ENCODE measurements at regions not wholly inside any gene's neighbourhood (a gene's known extent, or its start where the extent isn't known, plus 50 kb on each side); places are given as distances from the start of the nearest gene placed in this dataset.

DNA sequence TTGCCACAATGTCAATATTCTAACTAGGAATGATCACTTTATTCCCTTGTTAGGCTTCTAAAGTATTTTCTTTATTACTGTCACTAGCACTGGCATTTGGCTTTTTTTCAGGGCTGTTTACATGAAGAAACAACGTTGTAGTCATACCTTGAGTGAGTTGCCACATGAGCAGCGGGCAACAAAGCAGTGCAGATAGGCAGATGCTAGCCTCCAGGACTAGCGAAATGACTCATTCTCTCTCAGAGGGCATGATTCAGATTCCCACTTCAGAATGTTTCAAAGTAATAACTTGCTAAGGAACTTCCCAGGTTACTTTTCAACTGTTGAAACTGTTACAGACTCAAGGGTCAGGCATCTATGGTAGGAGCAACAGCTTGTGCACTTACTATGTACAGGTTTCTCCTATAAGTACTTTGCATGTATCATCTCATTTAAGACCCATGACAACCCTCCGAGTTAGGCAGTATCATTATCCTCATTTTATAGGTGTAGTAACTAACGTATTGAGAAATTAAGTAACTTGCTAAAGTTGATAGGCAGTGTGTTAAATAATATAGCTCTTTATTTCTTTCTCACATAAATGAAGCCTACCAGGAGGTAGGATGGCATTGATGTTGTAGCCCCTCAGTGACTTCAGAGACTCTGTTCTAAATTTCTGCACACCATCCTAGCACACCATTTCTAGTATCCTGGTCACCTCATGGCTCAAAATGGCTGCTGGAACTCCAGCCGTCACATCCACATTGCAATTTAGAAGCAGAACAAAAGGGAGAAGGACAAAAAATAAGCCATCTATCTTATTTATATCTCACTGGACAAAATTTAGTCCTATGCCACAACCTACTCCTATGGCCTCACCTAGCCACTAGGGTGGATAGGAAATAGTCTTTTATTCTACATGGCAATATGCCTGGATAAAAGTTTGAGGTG is 83.3 kb downstream of the ICOS start:
- TF ChIP-seq, protein P1, sequence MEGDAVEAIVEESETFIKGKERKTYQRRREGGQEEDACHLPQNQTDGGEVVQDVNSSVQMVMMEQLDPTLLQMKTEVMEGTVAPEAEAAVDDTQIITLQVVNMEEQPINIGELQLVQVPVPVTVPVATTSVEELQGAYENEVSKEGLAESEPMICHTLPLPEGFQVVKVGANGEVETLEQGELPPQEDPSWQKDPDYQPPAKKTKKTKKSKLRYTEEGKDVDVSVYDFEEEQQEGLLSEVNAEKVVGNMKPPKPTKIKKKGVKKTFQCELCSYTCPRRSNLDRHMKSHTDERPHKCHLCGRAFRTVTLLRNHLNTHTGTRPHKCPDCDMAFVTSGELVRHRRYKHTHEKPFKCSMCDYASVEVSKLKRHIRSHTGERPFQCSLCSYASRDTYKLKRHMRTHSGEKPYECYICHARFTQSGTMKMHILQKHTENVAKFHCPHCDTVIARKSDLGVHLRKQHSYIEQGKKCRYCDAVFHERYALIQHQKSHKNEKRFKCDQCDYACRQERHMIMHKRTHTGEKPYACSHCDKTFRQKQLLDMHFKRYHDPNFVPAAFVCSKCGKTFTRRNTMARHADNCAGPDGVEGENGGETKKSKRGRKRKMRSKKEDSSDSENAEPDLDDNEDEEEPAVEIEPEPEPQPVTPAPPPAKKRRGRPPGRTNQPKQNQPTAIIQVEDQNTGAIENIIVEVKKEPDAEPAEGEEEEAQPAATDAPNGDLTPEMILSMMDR (IDR thresholded peaks at IDR 0.05): no peak
- TF ChIP-seq POLR2A (IDR thresholded peaks at IDR 0.05; ENCODE audit: low read length) (no peak), NPAS2 (CRISPR knock-in tag; IDR thresholded peaks at IDR 0.05; ENCODE audit: borderline replicate concordance) (no peak), CHD2 (IDR thresholded peaks at IDR 0.05; ENCODE audit: low read length, partially characterized antibody) (no peak)
